Keratinocyte (primary cell): ENCODE measurements at regions not wholly inside any gene's neighbourhood (a gene's known extent, or its start where the extent isn't known, plus 50 kb on each side); places are given as distances from the start of the nearest gene placed in this dataset.

Experiments
- DNase-seq: peaks from one replicate; pipeline ENCODE4 v3.0.0-alpha.2; 2011; ENCODE audit warnings: low read depth, missing footprints, low spot score
- FAIRE-seq: peaks from 2 replicates; lab custom pipeline; 2011; peaks lifted over from hg19 to GRCh38; lab: Jason Lieb, UNC
- H2AFZ ChIP-seq: 2 replicates; pipeline ENCODE4 v1.6.0; 2012; ENCODE audit warnings: low read length, control low read depth, inconsistent platforms; ENCODE audit not compliant: control insufficient read depth
- H3K27ac ChIP-seq: 2 replicates; pipeline ENCODE4 v1.5.1; 2011; ENCODE audit warnings: low read length; ENCODE audit not compliant: control insufficient read depth, insufficient read depth
- H3K27me3 ChIP-seq: 3 replicates; pipeline ENCODE4 v1.6.0; 2011; ENCODE audit warnings: low read length; ENCODE audit not compliant: control insufficient read depth, insufficient read depth; ENCODE audit errors: extremely low read depth
- H3K36me3 ChIP-seq, 2 experiments: 2 replicates in 1 of 2; 3 replicates in 1 of 2; pipeline ENCODE4 v1.5.1; 2011; ENCODE audit warnings: low read length in 2 of 2, mild to moderate bottlenecking in 1 of 2; ENCODE audit not compliant: control insufficient read depth in 2 of 2, insufficient read depth in 2 of 2; ENCODE audit errors: extremely low read depth in 1 of 2
- H3K4me1 ChIP-seq: 3 replicates; pipeline ENCODE4 v1.5.1; 2011; ENCODE audit warnings: low read length; ENCODE audit not compliant: control insufficient read depth, insufficient read depth; ENCODE audit errors: extremely low read depth
- H3K4me2 ChIP-seq: 3 replicates; pipeline ENCODE4 v1.6.0; 2011; ENCODE audit warnings: low read depth, low read length; ENCODE audit not compliant: control insufficient read depth, insufficient read depth; ENCODE audit errors: extremely low read depth
- H3K4me3 ChIP-seq, 3 experiments: fragments of 200-600 bp in 1 of 3; sonication (generic) in 1 of 3; 2 replicates in 2 of 3; 3 replicates in 1 of 3; pipeline ENCODE4 v1.5.1; 2011 to 2016; ENCODE audit warnings: low read length in 3 of 3, mild to moderate bottlenecking in 3 of 3, control low read depth in 2 of 3, inconsistent platforms in 1 of 3, low read depth in 1 of 3, mixed read lengths in 1 of 3, mixed run types in 1 of 3, moderate library complexity in 1 of 3; ENCODE audit not compliant: control insufficient read depth in 2 of 3, insufficient read depth in 2 of 3; ENCODE audit errors: extremely low read depth in 1 of 3
- H3K79me2 ChIP-seq: 2 replicates; pipeline ENCODE4 v1.6.0; 2012; ENCODE audit warnings: low read length; ENCODE audit not compliant: control insufficient read depth, insufficient read depth
- H3K9ac ChIP-seq: 3 replicates; pipeline ENCODE4 v1.6.0; 2011; ENCODE audit warnings: low read length; ENCODE audit not compliant: control insufficient read depth, insufficient read depth; ENCODE audit errors: extremely low read depth
- H3K9me1 ChIP-seq: 3 replicates; pipeline ENCODE4 v1.6.0; 2011; ENCODE audit warnings: low read length; ENCODE audit not compliant: control insufficient read depth, insufficient read depth; ENCODE audit errors: extremely low read depth
- H3K9me3 ChIP-seq: 2 replicates; pipeline ENCODE4 v1.5.1; 2012; ENCODE audit warnings: low read depth, low read length; ENCODE audit not compliant: control insufficient read depth
- H4K20me1 ChIP-seq: 3 replicates; pipeline ENCODE4 v1.6.0; 2011; ENCODE audit warnings: low read length; ENCODE audit not compliant: control insufficient read depth, insufficient read depth; ENCODE audit errors: extremely low read depth
- EZH2 ChIP-seq: IDR thresholded peaks from one replicate; pipeline ENCODE4 v1.6.1; 2012; ENCODE audit warnings: inconsistent platforms, mild to moderate bottlenecking, low read length, moderate library complexity
- dilution Hi-C: fragments of 300-500 bp; cut with MboI; formaldehyde crosslinking; loops from one replicate; pipeline ENCODE4 v1.7.0; 2020; ENCODE audit warnings: low sequenced_read_pairs; ENCODE audit not compliant: extremely low pct_ligation_motif_present
- TF ChIP-seq, protein P1 (sequence below), 3 experiments: IDR thresholded peaks in 1 of 3; conservative IDR thresholded peaks in 1 of 3; optimal IDR thresholded peaks in 1 of 3; 2 replicates in 2 of 3; 3 replicates in 1 of 3; pipeline versions ENCODE3 to v1.5.1; 2011; ENCODE audit warnings: low read length in 3 of 3, mild to moderate bottlenecking in 3 of 3, moderate library complexity in 2 of 3, control low read depth in 1 of 3, inconsistent platforms in 1 of 3; ENCODE audit not compliant: insufficient read depth in 2 of 3; ENCODE audit errors: extremely low read depth in 1 of 3

DNA sequence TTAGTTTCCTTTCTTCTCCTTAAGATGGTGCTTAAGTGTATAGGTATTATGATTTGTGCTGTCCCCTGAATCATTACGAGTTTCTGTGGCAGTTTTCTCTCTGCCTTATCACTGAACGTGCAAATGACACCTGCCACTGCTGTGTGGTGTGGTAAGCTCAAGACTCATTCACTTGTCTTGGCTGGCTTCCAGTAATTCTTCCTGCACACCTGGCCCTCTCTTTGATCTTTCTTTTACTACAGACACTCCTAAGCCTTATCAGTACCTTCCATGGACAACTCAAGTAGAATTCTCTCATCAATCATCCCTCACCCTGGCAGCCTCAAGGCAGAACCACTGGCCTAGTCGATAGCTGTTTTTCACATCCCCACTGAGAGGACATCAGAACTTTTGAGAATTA is 82.6 kb upstream of the ADAMTS19 start:
- H3K4me3 ChIP-seq, result no peak overlapping the region
- TF ChIP-seq, protein P1, sequence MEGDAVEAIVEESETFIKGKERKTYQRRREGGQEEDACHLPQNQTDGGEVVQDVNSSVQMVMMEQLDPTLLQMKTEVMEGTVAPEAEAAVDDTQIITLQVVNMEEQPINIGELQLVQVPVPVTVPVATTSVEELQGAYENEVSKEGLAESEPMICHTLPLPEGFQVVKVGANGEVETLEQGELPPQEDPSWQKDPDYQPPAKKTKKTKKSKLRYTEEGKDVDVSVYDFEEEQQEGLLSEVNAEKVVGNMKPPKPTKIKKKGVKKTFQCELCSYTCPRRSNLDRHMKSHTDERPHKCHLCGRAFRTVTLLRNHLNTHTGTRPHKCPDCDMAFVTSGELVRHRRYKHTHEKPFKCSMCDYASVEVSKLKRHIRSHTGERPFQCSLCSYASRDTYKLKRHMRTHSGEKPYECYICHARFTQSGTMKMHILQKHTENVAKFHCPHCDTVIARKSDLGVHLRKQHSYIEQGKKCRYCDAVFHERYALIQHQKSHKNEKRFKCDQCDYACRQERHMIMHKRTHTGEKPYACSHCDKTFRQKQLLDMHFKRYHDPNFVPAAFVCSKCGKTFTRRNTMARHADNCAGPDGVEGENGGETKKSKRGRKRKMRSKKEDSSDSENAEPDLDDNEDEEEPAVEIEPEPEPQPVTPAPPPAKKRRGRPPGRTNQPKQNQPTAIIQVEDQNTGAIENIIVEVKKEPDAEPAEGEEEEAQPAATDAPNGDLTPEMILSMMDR (optimal IDR thresholded peaks at IDR 0.05 in 1 of 3, IDR thresholded peaks at IDR 0.05 in 1 of 3, conservative IDR thresholded peaks at IDR 0.05 in 1 of 3; ENCODE audit: extremely low read depth in 1 of 3, insufficient read depth in 2 of 3, low read length in 3 of 3), result no peak
- no peak for TF ChIP-seq EZH2
- no peaks in the 10 kb centered on the region for H4K20me1 ChIP-seq
- no peak overlapping the region for H2AFZ ChIP-seq
- FAIRE-seq (no peak), DNase-seq (no peak)
- no peaks in the 10 kb centered on the region for H3K9me3 ChIP-seq
- H3K9ac ChIP-seq, result no peak overlapping the region
- no peaks in the 10 kb centered on the region for H3K9me1 ChIP-seq
- H3K79me2 ChIP-seq, result no peaks in the 10 kb centered on the region
- dilution Hi-C loops, result no loop called here
- H3K4me2 ChIP-seq, result no peak overlapping the region
- H3K27me3 ChIP-seq, result no peaks in the 10 kb centered on the region
- H3K27ac ChIP-seq, result no peak overlapping the region
- peaks cover 9% of the 10 kb centered on the region for H3K4me1 ChIP-seq
- no peaks in the 10 kb centered on the region for H3K36me3 ChIP-seq

DNA sequence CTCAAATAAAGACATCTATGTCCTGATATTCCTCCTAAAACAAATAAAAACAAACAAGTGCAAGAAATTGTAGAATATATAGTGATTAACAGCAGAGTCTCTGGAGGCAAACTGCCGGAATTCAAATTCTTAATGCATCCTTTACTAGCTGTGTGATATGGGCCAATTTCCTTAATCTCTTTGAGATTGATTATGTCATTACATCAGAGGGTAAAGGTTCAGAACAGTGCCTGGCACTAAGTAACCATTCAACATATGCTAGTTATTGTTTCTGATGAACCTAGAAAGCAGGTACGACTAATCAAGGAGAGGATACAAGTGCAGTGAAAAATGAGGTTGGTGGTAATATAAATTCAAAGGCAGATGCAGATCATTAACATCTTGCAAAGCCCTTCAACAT is 81.1 kb upstream of the ADAMTS19 start:
- Histone ChIP-seq H4K20me1 (no peaks in the 10 kb centered on the region), H2AFZ (no peak overlapping the region), H3K4me2 (no peak overlapping the region), H3K4me1 (peaks cover 14% of the 10 kb centered on the region), H3K27me3 (no peaks in the 10 kb centered on the region), H3K79me2 (no peaks in the 10 kb centered on the region), H3K9me1 (no peaks in the 10 kb centered on the region), H3K9ac (no peak overlapping the region), H3K9me3 (no peaks in the 10 kb centered on the region), H3K4me3 (no peak overlapping the region), H3K27ac (no peak overlapping the region), H3K36me3 (no peaks in the 10 kb centered on the region)
- TF ChIP-seq, protein P1 (optimal IDR thresholded peaks at IDR 0.05 in 1 of 3, IDR thresholded peaks at IDR 0.05 in 1 of 3, conservative IDR thresholded peaks at IDR 0.05 in 1 of 3; ENCODE audit: extremely low read depth in 1 of 3, insufficient read depth in 2 of 3, low read length in 3 of 3), result no peak
- TF ChIP-seq EZH2, result no peak
- FAIRE-seq, result no peak
- dilution Hi-C loops, result no loop called here
- DNase-seq, result no peak
